ENCODE measurements at regions not wholly inside any gene's neighbourhood (a gene's known extent, or its start where the extent isn't known, plus 50 kb on each side); places are given as distances from the start of the nearest gene placed in this dataset.

- TF ChIP-seq ATF2 (IDR thresholded peaks at IDR 0.05; ENCODE audit: low read length), result no peak
- no peak for TF ChIP-seq TEAD4 (IDR thresholded peaks at IDR 0.05; ENCODE audit: low read depth, low read length)
- no peak for TF ChIP-seq NANOG (IDR thresholded peaks at IDR 0.05; ENCODE audit: insufficient read depth, low read depth, low read length, poor library complexity, severe bottlenecking)
- no peak for TF ChIP-seq SRF (IDR thresholded peaks at IDR 0.05; ENCODE audit: low read depth, low read length)
- TF ChIP-seq KDM4A (IDR thresholded peaks at IDR 0.05; ENCODE audit: low read depth, low read length, severe bottlenecking), result no peak
- TF ChIP-seq ZNF274 (IDR thresholded peaks at IDR 0.05; ENCODE audit: borderline replicate concordance, extremely low read depth, low read length), result no peak
- TF ChIP-seq RAD21 (IDR thresholded peaks at IDR 0.05 in 1 of 2, conservative IDR thresholded peaks at IDR 0.05 in 1 of 2; ENCODE audit: low read depth in 2 of 2, low read length in 2 of 2), result no peak
- TF ChIP-seq SP2 (IDR thresholded peaks at IDR 0.05; ENCODE audit: low read length), result no peak
These were observed 282.3 kb downstream of the FAT3 start (continued) for GRCh38 chr11:92506809-92507336.
